A673 (cell line): ENCODE measurements at regions not wholly inside any gene's neighbourhood (a gene's known extent, or its start where the extent isn't known, plus 50 kb on each side); places are given as distances from the start of the nearest gene placed in this dataset.

Source experiments
- BruUV-seq: library from RNA; stranded (reverse); fragments of 400-500 nt; replicated peaks from 2 replicates; lab custom pipeline; 2021; lab: Mats Ljungman, UMichigan
- CTCF ChIA-PET: fragments of 300-600 bp; sonication (Branson Sonifier 250); formaldehyde crosslinking; loops from one replicate; lab custom pipeline; 2022; ENCODE audit warnings: antibody characterized with exemption; lab: Charles Lee
- POLR2A ChIA-PET: fragments of 300-600 bp; sonication (Branson Sonifier 250); formaldehyde crosslinking; loops from one replicate; lab custom pipeline; 2022; ENCODE audit warnings: antibody characterized with exemption; ENCODE audit not compliant: low non-redundant PET; lab: Charles Lee
- DNase-seq: peaks from one replicate; pipeline ENCODE4 v3.0.0-alpha.2; 2015; ENCODE audit warnings: low spot score
- H3K27ac ChIP-seq: fragments of 200-600 bp; sonication (generic); 2 replicates; pipeline ENCODE4 v1.5.1; 2016; ENCODE audit warnings: mixed run types, low read depth, mild to moderate bottlenecking, mixed read lengths, antibody characterized with exemption, low read length; ENCODE audit not compliant: poor library complexity, severe bottlenecking
- H3K27me3 ChIP-seq: fragments of 200-600 bp; sonication (generic); replicated peaks from 2 replicates; pipeline ENCODE4 v1.6.1; 2017; ENCODE audit warnings: mixed run types, low read depth, mild to moderate bottlenecking, mixed read lengths, antibody characterized with exemption, low read length; ENCODE audit not compliant: insufficient read depth, poor library complexity
- H3K36me3 ChIP-seq: fragments of 200-600 bp; sonication (generic); 2 replicates; pipeline ENCODE4 v1.6.1; 2016; ENCODE audit warnings: mixed run types, mild to moderate bottlenecking, mixed read lengths, antibody characterized with exemption, low read length; ENCODE audit not compliant: insufficient read depth, poor library complexity, severe bottlenecking
- H3K4me1 ChIP-seq: fragments of 200-600 bp; sonication (generic); 2 replicates; pipeline ENCODE4 v1.6.1; 2017; ENCODE audit warnings: mixed run types, mild to moderate bottlenecking, mixed read lengths, antibody characterized with exemption, low read length; ENCODE audit not compliant: insufficient read depth, poor library complexity, severe bottlenecking
- H3K4me3 ChIP-seq: fragments of 200-600 bp; sonication (generic); 2 replicates; pipeline ENCODE4 v1.5.1; 2016; ENCODE audit warnings: low read depth, mixed run types, mild to moderate bottlenecking, mixed read lengths, low read length; ENCODE audit not compliant: poor library complexity, severe bottlenecking
- H3K9me3 ChIP-seq: fragments of 200-600 bp; sonication (generic); 2 replicates; pipeline ENCODE4 v1.6.1; 2016; ENCODE audit warnings: mixed run types, low read depth, mild to moderate bottlenecking, mixed read lengths, antibody characterized with exemption, low read length; ENCODE audit not compliant: poor library complexity, severe bottlenecking
- EZH2 ChIP-seq: fragments of 200-600 bp; sonication (generic); IDR thresholded peaks from 2 replicates; pipeline ENCODE4 v1.6.1; 2017; ENCODE audit warnings: borderline replicate concordance, low read depth, mild to moderate bottlenecking, mixed read lengths, antibody characterized with exemption, low read length; ENCODE audit not compliant: poor library complexity, severe bottlenecking
- intact Hi-C: fragments of 100-400 bp; cut with micrococcal nuclease; formaldehyde crosslinking; loops from one replicate; pipeline ENCODE4 v1.10.0; 2022; ENCODE audit not compliant: unreplicated experiment
- TF ChIP-seq, protein P1 (sequence below): fragments of 300-800, 200-600 bp; sonication (generic); conservative IDR thresholded peaks from 2 replicates; pipeline ENCODE4 v1.5.1; 2017; ENCODE audit warnings: low read depth, mild to moderate bottlenecking, antibody characterized with exemption, low read length, moderate library complexity, mixed read lengths

- ChIA-PET POLR2A (no interaction called here), CTCF (no interaction called here)
- Histone ChIP-seq H3K4me1 (no peaks in the 10 kb centered on the region), H3K27me3 (no peaks in the 10 kb centered on the region), H3K4me3 (no peak overlapping the region), H3K27ac (no peak overlapping the region), H3K36me3 (no peaks in the 10 kb centered on the region), H3K9me3 (no peaks in the 10 kb centered on the region)
- intact Hi-C loops = no loop called here
- BruUV-seq = no TSS peak
- DNase-seq = no peak
- TF ChIP-seq, protein P1, sequence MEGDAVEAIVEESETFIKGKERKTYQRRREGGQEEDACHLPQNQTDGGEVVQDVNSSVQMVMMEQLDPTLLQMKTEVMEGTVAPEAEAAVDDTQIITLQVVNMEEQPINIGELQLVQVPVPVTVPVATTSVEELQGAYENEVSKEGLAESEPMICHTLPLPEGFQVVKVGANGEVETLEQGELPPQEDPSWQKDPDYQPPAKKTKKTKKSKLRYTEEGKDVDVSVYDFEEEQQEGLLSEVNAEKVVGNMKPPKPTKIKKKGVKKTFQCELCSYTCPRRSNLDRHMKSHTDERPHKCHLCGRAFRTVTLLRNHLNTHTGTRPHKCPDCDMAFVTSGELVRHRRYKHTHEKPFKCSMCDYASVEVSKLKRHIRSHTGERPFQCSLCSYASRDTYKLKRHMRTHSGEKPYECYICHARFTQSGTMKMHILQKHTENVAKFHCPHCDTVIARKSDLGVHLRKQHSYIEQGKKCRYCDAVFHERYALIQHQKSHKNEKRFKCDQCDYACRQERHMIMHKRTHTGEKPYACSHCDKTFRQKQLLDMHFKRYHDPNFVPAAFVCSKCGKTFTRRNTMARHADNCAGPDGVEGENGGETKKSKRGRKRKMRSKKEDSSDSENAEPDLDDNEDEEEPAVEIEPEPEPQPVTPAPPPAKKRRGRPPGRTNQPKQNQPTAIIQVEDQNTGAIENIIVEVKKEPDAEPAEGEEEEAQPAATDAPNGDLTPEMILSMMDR = no peak
- no peak for TF ChIP-seq EZH2
Measured at GRCh38 chr21:35900539-35900938, 159.8 kb downstream of the SETD4 start.

DNA sequence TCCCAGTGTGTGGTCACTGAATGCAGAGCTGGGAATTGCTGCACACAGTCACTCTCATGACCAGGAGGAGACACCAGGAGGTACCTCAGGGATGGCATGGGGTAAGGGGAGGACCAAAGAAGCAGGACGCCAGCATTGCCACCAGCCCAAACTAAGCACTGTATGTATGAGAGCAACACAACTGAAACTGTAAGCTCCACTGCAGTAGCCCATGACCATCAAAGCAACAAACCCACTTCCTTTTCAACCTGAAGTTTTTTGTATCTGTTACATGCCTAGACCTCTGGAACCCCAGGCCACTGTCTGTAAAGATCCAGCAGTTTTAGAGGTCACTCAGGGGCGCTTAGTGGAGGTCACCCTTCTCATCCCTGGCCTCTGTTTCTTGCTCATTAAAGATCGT is 164.3 kb downstream of the SETD4 start:
- TF ChIP-seq EZH2 = no peak
- TF ChIP-seq, protein P1 = no peak
- POLR2A ChIA-PET = no interaction called here
- H3K36me3 ChIP-seq = no peaks in the 10 kb centered on the region
- no peak for DNase-seq
- BruUV-seq = no TSS peak
- no peak overlapping the region for H3K27ac ChIP-seq
- no peak overlapping the region for H3K4me3 ChIP-seq
- H3K9me3 ChIP-seq = no peaks in the 10 kb centered on the region
- H3K27me3 ChIP-seq = no peaks in the 10 kb centered on the region
- intact Hi-C loops = no loop called here
- CTCF ChIA-PET = no interaction called here
- H3K4me1 ChIP-seq = no peaks in the 10 kb centered on the region

- H3K36me3 ChIP-seq = no peaks in the 10 kb centered on the region
- no peaks in the 10 kb centered on the region for H3K9me3 ChIP-seq
- no peaks in the 10 kb centered on the region for H3K27me3 ChIP-seq
- TF ChIP-seq, protein P1 = no peak
- no peak for TF ChIP-seq EZH2
- BruUV-seq = no TSS peak
- POLR2A ChIA-PET = no interaction called here
- H3K4me3 ChIP-seq = no peak overlapping the region
- no peak for DNase-seq
- CTCF ChIA-PET = no interaction called here
- intact Hi-C loops = no loop called here
- H3K27ac ChIP-seq = no peak overlapping the region
- H3K4me1 ChIP-seq = no peaks in the 10 kb centered on the region
Measured at GRCh38 chr21:35895598-35895997, 164.7 kb downstream of the SETD4 start.
